HG02678 (cell line): ENCODE measurements at regions not wholly inside any gene's neighbourhood (a gene's known extent, or its start where the extent isn't known, plus 50 kb on each side); places are given as distances from the start of the nearest gene placed in this dataset.
"Not testable (repeated sequence)": the region's sequence is repeated elsewhere in the genome, so short reads cannot be mapped to it uniquely, and the experiment has no call there.

Source experiments
- ATAC-seq: cut with Tn5 transposase; IDR thresholded peaks from one replicate; pipeline ENCODE4 v1.9.1; 2021; ENCODE audit warnings: mild to moderate bottlenecking, moderate library complexity; ENCODE audit not compliant: unreplicated experiment

GRCh38 chr5:6321078-6321477, 57.3 kb downstream of the MED10 start:
- ATAC-seq, result no peak

- no peak for ATAC-seq
Observed at GRCh38 chr5:6319116-6319515, 59.2 kb downstream of the MED10 start.

GRCh38 chr5:6317116-6317798, 61.1 kb downstream of the MED10 start:
- no peak for ATAC-seq

- ATAC-seq, result no peak
Observed at GRCh38 chr5:6315580-6315979, 62.8 kb downstream of the MED10 start.

GRCh38 chr5:6311568-6312501, 66.5 kb downstream of the MED10 start:
- ATAC-seq, result no peak

- no peak for ATAC-seq
Observed at GRCh38 chr5:6309949-6310348, 68.4 kb downstream of the MED10 start.

- ATAC-seq, result no peak
Observed at GRCh38 chr5:6308683-6309082, 69.7 kb downstream of the MED10 start.

- no peak for ATAC-seq
Observed at GRCh38 chr5:6307304-6307703, 71.0 kb downstream of the MED10 start.

- ATAC-seq, result no peak
Observed at GRCh38 chr5:6305853-6306252, 72.5 kb downstream of the MED10 start.

- ATAC-seq, result no peak
Observed at GRCh38 chr5:6302684-6303083, 75.7 kb downstream of the MED10 start.

- ATAC-seq, result no peak
Observed at GRCh38 chr5:6302075-6302474, 76.3 kb downstream of the MED10 start.

- no peak for ATAC-seq
Observed at GRCh38 chr5:6296524-6296923, 81.8 kb downstream of the MED10 start.

GRCh38 chr5:6291961-6292360, 86.4 kb downstream of the MED10 start:
- no peak for ATAC-seq

- ATAC-seq, result no peak
Observed at GRCh38 chr5:6289239-6289638, 89.1 kb downstream of the MED10 start.

- no peak for ATAC-seq
Observed at GRCh38 chr5:6287176-6287575, 91.2 kb downstream of the MED10 start.

- ATAC-seq, result no peak
Observed at GRCh38 chr5:6286404-6286803, 91.9 kb downstream of the MED10 start.

GRCh38 chr5:6284491-6284890, 93.9 kb downstream of the MED10 start:
- ATAC-seq, result not testable (repeated sequence)

GRCh38 chr5:6282352-6282751, 96.0 kb downstream of the MED10 start:
- no peak for ATAC-seq

- ATAC-seq, result no peak
Observed at GRCh38 chr5:6281818-6282217, 96.5 kb downstream of the MED10 start.

GRCh38 chr5:6280425-6281100, 97.8 kb downstream of the MED10 start:
- no peak for ATAC-seq

- no peak for ATAC-seq
Observed at GRCh38 chr5:6279607-6280006, 98.7 kb downstream of the MED10 start.
